ENCODE measurements at regions not wholly inside any gene's neighbourhood (a gene's known extent, or its start where the extent isn't known, plus 50 kb on each side); places are given as distances from the start of the nearest gene placed in this dataset.
A peak's percentile ranks its signal among the peaks of the same experiment; 100 is the strongest.

- peaks cover 3% of the 10 kb centered on the region for H3K27me3 Mint-ChIP-seq (ENCODE audit: low read depth, poor library complexity)
- DNase-seq = no peak
- no peaks in the 10 kb centered on the region for H3K4me1 Mint-ChIP-seq
- H3K36me3 Mint-ChIP-seq (ENCODE audit: low read depth) = no peaks in the 10 kb centered on the region
- peaks cover 7% of the 10 kb centered on the region for H3K9me3 Mint-ChIP-seq
- no peak for TF ChIP-seq CTCF (IDR thresholded peaks at IDR 0.05)
- H3K4me3 Mint-ChIP-seq = no peak overlapping the region
- no peak overlapping the region for H3K27ac Mint-ChIP-seq
Measured at GRCh38 chr20:52564594-52564993, 373.0 kb upstream of the ZFP64 start.

GRCh38 chr20:52552181-52552872 is 360.7 kb upstream of the ZFP64 start:
- Mint-ChIP-seq H3K4me3 (no peak overlapping the region), H3K27ac (peak overlapping the region; percentile 6), H3K9me3 (peaks cover 32% of the 10 kb centered on the region), H3K4me1 (no peaks in the 10 kb centered on the region), H3K27me3 (ENCODE audit: low read depth, poor library complexity) (no peaks in the 10 kb centered on the region), H3K36me3 (ENCODE audit: low read depth) (peaks cover 3% of the 10 kb centered on the region)
- TF ChIP-seq CTCF (IDR thresholded peaks at IDR 0.05) = no peak
- DNase-seq = no peak

- H3K36me3 Mint-ChIP-seq (ENCODE audit: low read depth) = peaks cover 7% of the 10 kb centered on the region
- peaks cover 47% of the 10 kb centered on the region for H3K9me3 Mint-ChIP-seq
- no peak for DNase-seq
- H3K27ac Mint-ChIP-seq = no peak overlapping the region
- H3K27me3 Mint-ChIP-seq (ENCODE audit: low read depth, poor library complexity) = peaks cover 7% of the 10 kb centered on the region
- no peak overlapping the region for H3K4me3 Mint-ChIP-seq
- TF ChIP-seq CTCF (IDR thresholded peaks at IDR 0.05) = no peak
- peaks cover 29% of the 10 kb centered on the region for H3K4me1 Mint-ChIP-seq
Measured at GRCh38 chr20:52542131-52542530, 350.6 kb upstream of the ZFP64 start.

- H3K9me3 Mint-ChIP-seq = peaks cover 40% of the 10 kb centered on the region
- H3K36me3 Mint-ChIP-seq (ENCODE audit: low read depth) = peaks cover 7% of the 10 kb centered on the region
- no peak for TF ChIP-seq CTCF (IDR thresholded peaks at IDR 0.05)
- no peak overlapping the region for H3K4me3 Mint-ChIP-seq
- peaks cover 29% of the 10 kb centered on the region for H3K4me1 Mint-ChIP-seq
- peaks cover 7% of the 10 kb centered on the region for H3K27me3 Mint-ChIP-seq (ENCODE audit: low read depth, poor library complexity)
- H3K27ac Mint-ChIP-seq = no peak overlapping the region
- DNase-seq = no peak
Measured at GRCh38 chr20:52540509-52540908, 348.9 kb upstream of the ZFP64 start.

- H3K4me3 Mint-ChIP-seq = no peak overlapping the region
- H3K36me3 Mint-ChIP-seq (ENCODE audit: low read depth) = peaks cover 7% of the 10 kb centered on the region
- peaks cover 34% of the 10 kb centered on the region for H3K9me3 Mint-ChIP-seq
- H3K4me1 Mint-ChIP-seq = peaks cover 29% of the 10 kb centered on the region
- peaks cover 7% of the 10 kb centered on the region for H3K27me3 Mint-ChIP-seq (ENCODE audit: low read depth, poor library complexity)
- no peak overlapping the region for H3K27ac Mint-ChIP-seq
- no peak for TF ChIP-seq CTCF (IDR thresholded peaks at IDR 0.05)
- no peak for DNase-seq
Measured at GRCh38 chr20:52539891-52540290, 348.3 kb upstream of the ZFP64 start.

GRCh38 chr20:52536841-52537400 is 345.3 kb upstream of the ZFP64 start:
- peaks cover 5% of the 10 kb centered on the region for H3K36me3 Mint-ChIP-seq (ENCODE audit: low read depth)
- DNase-seq = no peak
- H3K27ac Mint-ChIP-seq = no peak overlapping the region
- peaks cover 3% of the 10 kb centered on the region for H3K27me3 Mint-ChIP-seq (ENCODE audit: low read depth, poor library complexity)
- TF ChIP-seq CTCF (IDR thresholded peaks at IDR 0.05) = no peak
- H3K9me3 Mint-ChIP-seq = peaks cover 16% of the 10 kb centered on the region
- H3K4me1 Mint-ChIP-seq = peaks cover 29% of the 10 kb centered on the region
- H3K4me3 Mint-ChIP-seq = no peak overlapping the region

Measured in nephron progenitor cell (in vitro differentiated cells).